HG03045 (cell line): ENCODE measurements at regions not wholly inside any gene's neighbourhood (a gene's known extent, or its start where the extent isn't known, plus 50 kb on each side); places are given as distances from the start of the nearest gene placed in this dataset.
"Not testable (repeated sequence)": the region's sequence is repeated elsewhere in the genome, so short reads cannot be mapped to it uniquely, and the experiment has no call there.

Experiments used
- ATAC-seq: cut with Tn5 transposase; IDR thresholded peaks from one replicate; pipeline ENCODE4 v1.9.1; 2021; ENCODE audit warnings: mild to moderate bottlenecking, moderate library complexity; ENCODE audit not compliant: unreplicated experiment

DNA sequence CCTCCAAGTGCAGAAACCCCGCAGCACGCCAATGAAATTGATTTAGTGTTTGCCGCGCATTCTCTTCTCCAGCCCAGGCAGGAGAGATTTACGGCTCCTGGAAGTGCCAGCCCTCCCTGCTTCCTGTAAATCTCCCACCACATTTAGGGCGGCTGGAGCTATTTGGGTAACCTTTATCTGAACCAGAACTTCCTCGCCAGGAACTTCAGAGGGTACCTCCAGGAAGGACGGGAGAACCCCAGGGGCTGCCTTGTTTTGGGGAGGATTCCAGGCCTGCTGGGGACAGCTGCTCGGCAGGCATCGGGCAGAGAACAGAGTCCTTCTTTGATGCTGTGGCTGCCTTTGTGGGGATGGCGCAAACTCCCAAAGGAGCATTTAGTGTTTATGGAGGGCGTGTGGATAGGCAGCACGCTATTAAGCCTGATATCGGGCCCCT, 122.0 kb upstream of the MYCN start:
- ATAC-seq: no peak

DNA sequence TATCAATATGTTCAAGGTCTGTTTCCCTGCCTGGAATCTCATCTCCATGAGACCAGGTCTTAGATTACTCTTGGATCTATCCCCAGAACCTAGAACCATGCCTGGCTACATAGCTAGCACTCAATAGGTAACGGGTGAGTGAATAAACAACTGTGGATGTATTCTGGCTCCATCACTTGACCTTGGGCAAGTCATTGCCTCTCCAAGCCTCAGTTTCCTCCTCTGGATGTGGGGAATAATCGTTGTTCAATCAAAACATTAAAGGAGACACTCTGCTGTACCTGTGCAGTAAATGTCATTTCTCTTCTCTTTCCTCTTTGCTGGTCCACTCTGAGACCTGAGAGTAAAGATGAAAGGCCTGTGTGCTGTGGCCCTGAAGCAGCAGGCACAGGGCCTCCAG, 121.5 kb upstream of the MYCN start:
- ATAC-seq: no peak

DNA sequence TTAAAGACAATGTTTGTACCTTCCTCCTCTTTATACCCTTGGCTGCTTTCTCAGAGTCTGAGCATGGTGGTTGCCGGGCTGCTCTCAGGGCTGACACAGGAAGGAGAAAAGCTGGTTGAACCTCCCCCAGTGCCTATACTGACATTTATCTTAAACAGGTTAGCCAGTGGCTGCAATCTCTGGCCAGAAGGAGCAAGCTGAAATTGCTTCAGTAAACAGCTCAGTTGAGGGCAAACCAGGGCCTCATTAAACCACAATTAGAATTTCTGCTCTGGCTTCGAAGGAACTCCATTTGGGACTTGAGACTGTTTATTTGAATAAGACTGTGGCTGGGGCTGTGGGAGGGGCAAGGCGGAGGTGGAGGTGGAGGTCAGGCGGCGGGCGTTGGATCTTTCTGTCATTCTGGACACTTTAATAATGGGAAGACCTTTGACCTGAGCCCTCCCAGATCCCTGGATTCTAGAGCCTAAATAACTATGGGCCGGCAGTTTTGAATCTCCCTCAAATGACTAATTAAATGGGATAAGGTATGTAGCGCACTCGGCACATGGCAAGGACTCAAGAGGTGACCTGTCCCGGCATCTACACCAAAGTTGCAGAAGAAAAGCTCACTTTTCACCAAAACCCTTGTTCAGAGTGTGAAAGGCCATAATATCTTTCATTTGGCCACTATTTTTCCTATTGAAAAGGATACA, 120.6 kb upstream of the MYCN start:
- no peak for ATAC-seq

DNA sequence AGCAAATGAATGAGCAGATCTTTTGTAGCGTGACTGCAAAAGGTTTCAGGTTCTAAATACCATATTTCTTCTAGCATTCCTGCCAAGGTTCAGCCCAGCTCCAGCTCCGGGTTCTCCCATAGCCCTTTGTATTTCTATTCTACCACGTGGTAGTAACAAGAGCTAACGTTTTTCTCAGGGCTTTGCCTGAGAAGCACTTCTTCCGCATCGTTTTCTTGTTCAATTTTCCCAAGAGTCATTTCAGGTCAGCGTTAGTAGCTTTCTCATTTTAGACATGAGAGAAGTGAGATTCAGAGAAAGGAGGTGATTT, 120.1 kb upstream of the MYCN start:
- no peak for ATAC-seq

DNA sequence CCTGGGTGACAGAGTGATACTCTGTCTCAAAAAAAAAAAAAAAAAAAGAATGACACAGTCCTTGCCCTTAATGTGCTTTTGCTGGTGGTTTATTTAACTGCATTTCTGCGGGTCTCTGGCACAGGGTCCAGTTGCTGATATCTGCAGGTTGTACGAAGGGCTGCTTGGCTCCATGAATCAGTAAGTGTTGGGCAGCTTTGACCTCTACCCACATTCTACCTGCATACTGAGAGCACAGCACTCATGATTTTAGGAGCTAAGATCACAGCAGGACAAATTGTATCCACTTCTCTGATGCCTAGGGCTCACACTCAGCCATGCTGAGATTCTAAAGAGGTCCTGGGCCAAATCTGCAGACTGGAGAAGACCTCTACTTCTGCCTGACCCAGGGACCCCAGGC, 119.4 kb upstream of the MYCN start:
- ATAC-seq: no peak

DNA sequence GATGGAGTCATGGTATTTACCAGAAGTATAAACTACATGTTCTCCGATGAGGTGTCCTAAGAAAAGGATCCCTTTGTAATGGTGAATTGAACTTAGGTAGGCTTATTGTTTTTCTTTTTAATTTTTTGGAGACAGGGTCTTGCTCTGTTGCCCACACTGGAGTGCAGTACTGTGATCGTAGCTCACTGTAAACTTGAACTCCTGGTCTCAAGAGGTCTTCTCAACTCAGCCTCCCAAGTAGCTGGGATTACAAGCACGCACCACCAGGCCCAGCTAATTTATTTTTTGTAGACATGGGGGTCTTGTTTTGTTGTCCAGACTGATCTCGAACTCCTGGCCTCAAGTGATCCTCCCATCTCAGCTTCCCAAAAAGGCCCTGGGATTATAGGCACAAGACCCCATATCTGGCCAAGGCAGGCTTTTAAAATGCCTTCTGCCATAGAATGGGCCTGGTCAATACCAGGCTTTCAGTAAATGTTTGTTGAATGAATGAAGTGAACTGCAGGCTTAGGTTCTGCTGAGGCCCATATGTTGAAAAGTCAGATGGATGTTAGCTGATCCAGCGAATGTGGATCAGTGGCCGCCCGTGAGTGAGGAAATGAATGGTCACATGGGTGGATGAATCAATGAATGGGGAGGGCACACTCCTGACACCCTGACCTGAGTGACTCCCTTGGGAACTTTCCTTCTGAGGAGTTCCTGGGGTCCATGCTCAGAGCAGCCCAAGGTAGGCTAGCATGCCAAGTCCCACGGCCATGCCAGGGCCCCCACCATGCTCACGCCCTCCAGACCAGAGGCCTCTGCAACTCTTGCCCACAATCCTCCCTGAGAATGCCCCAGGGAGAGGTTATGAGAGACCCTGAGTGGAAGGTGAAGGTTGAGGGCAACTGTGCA, 118.0 kb upstream of the MYCN start:
- no peak for ATAC-seq

DNA sequence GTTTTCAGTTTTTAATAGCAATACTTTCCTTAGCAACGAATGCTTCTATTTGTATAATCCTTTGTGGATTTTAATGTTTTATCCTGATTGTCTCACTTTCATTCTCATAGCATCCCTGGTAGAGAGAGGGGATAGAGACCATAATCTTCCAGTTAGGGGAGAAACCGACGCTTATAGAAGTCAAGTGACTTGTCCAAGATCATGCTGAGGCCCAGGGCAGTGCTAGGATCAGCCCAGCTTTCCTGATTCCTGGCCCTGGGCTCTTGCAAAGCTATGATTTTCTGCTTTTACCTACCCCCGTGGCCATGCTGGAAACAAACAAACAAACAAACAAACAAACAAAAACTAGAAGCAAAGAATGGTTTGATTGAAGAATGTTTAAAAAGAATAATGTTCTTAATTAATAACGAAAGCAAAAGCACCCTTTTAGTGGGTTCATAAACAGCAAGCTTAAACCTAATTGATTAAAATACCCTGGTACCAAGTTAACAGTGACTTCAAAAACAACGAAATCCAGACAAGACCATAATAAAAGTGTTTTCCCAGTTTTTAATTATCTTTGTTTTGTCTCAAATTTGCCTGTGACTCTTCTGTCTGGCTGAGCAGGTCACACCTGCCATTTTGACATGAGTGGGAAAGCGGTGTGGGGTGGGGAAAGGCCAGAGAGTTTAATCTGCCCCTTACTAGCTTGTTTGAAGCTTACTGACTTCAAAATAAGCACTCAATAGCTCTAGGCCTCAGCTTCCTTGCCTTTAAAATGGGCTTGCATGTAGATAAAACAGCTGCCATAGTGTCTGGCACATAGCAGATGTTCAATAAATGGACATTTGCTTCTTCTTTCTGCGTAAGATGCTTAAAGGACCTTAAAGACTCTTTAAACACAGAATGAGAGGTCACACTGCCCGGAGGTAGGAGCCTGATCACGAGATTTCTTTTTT, 116.6 kb upstream of the MYCN start:
- no peak for ATAC-seq

DNA sequence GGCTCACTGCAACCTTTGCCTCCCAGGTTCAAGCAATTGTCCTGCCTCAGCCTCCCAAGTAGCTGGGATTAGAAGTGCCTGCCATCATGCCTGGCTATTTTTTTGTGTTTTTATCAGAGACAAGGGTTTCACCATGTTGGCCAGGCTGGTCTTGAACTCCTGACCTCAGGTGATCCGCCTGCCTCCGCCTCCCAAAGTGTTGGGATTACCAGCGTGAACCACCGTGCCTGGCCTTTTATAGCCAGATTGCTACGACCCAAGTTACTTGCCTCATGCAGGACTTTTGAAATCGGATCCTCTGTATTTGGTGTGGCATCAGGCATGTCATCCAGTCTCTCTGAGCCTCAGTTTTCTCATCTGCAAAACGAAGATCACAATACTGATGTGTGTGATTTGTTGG, 115.9 kb upstream of the MYCN start:
- not testable (repeated sequence) for ATAC-seq

DNA sequence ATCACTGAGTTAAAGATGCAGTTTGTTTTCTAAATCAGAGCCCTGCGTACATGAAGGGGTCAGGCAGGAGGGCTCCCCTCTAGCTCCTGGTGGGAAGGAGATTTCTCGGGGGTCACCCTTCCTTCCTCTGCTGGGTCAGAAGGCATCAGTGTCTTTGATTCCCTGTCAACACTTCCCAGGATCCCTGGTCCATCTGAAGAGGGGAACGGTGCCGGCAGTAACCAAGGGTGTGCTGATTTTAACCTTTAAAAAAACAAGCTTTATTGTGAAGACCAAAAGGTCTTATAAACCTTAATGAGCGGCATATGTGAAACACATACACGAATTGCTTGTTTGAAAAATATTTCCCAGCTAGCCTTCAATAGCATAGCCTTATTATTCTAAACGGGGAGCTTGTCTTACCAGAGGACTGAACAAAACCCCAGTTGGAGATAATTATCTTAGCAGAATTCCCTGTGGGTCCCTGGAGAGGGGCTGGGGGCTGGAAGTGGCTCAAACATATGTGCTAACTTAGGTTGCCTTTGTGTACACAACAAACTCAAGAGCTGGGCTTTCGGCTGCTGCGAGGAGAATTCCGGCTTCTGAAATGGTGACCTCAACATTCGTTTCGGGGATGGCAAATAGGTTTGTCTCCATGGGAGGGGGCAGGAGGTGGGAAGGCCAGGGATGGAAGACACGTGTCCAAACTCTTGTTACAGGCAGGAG, 114.9 kb upstream of the MYCN start:
- no peak for ATAC-seq

DNA sequence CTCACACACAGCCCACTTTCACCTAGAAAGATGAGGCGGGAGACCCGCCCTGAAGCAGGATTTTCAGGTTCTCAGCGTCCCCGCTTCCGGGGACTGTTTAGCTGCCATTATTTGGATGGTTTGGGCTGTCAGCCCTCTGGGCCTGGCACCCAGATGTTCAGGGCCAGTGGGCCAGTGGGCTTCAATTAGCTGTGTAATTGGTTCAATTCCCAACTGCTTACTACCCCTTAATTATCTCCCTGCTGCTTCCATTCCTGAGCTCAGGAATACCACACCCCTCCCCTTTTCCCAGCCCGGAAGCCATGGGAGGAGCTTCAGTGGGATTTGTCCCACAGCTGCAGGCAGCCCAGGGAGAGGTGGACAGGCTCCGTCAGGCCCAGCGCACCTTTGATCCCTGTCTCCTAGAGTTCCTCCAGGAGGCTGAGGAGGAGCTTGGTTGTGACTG, 114.1 kb upstream of the MYCN start:
- no peak for ATAC-seq

DNA sequence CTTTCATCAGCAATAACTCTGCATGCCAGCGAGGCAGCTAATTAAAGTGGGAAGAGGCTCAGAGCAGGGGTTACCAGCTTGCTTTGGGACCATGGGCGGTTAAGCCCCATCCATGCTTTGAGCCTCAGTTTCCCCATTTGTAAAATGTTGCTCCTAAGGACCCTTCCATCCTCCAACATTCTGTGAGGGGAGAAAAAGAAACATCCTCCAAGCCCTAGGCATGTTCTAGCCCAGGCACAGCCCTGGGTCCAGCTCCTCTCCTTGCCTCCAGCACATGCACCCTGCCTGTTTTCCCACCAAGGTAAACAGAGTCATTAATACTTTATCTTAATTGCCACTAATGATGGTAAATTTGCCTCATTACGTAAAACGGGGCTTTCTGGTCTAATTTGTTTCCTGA, 113.3 kb upstream of the MYCN start:
- ATAC-seq: no peak

DNA sequence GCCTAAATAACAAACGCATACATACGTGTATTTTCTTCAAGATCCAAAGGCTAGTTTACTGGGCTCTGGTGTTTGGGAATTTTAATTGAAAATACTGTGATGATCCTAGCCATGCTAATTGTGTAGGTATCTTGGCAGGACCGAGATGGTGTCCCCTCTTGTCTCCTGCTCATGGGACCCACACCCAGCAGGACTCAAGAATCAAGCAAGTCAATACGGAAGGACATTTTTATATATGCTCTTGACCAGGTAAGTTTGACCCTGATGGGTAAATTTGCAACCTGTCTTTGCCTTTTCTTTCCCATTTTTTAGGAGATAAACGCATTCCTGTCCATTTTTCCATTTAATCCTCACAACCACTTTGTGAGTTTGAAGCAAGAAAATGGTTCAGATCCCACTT, 111.8 kb upstream of the MYCN start:
- ATAC-seq: no peak

DNA sequence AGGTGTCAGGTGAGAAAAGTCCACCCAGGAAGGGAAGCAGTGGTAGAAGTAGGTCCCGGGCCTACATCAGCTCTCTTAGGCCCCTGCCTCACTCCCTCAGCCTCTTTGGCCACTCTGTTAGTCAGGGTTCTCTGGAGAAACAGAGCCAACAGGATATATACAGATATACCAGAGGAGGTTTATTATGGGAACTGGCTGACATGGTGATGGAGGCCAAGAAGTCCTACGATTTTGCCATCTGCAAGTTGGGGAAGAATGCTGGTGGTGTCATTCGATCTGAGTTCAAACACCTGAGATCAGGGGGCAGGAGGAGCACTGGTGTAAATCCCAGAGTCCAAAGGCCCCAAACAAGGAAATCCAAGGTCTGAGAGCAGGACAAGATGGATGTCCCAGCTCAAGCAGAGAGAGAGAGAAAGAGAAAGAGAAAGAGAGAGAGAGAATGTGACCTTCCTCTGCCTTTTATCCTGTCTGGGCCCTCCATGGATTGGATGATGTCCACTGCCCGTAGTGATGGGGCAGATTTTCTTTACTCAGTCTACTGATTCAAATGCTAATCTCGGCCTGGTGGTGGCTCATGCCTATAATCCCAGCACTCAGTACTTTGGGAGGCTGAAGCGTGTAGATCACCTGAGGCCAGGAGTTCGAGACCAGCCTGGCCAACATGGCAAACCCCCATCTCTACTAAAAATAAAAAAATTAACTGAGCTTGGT, 111.1 kb upstream of the MYCN start:
- ATAC-seq: no peak

DNA sequence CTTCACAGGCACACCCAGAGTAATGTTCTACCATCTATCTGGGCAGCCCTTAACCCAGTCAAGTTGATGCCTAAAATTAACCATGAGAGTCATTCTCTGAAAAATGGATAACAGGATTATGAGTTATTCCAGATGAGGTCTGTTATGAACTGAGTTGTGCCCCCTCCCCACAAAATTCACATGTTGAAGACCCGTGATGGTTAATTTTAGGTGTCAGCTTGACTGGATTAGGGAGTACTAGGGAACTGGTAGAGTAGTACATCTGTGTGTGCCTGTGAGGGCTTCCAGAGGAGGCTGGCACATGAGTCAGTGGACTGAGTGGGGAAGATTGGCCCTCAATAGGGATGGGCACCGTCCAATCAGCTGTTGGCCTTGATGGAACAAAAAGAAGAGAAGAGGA, 110.4 kb upstream of the MYCN start:
- no peak for ATAC-seq

DNA sequence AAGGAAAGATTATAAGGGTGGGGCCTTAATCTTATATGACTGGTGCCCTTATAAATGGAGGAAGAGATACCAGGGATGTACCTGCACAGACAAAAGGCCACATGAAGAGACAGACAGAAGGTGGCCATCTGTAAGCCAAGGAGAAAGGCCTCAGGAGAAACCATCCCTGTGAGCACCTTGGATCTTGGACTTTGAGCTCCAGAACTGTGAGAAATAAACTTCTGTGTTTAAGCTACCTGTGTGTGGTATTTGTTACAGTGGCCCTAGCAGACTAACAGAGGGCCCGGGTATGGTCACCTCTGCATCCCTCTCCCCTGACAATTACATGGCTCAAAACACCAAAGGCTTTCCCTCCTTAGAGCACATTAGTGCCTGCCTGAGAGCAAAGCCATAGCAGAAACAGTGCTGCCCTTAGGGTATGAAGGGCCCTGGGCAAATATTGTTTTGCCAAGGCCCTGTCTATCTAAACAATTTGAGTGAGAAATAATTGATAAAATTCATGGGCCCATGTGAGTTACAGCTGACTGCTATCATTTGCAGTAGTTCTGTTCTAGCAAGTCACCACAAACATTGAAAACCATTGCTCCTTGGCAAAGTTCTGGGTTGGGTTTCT, 109.3 kb upstream of the MYCN start:
- ATAC-seq: no peak

DNA sequence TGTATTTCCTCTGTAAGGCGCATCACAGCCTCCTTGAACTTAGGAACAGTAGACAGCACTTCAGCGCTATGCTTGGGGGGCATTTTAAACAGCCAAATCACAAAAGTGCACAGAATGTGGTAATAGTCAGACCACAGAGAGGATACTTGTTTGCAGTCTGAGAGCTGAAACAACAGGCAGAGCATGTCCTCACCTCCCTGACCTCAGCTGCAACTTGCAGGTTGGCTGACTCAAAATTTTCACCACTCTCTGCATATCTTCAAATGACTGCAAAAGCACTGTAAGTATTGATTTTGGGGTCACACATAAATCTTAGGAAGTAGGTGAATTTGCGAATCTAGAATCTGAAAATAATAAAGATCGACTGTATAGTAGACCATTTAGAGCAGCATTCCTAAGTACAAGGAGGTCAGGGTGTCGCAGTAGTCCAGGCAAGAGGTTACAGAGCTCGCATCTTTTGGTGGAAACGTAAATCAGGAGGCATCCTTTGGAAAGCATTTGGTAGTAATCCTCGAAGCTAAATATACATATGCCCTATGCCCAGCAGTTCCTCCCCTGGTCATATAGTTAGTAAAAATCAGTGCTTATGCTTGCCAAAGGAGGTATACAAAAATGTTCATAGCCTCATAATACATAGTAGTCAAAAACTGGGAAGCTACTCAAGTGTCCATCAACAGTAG, 108.2 kb upstream of the MYCN start:
- no peak for ATAC-seq

DNA sequence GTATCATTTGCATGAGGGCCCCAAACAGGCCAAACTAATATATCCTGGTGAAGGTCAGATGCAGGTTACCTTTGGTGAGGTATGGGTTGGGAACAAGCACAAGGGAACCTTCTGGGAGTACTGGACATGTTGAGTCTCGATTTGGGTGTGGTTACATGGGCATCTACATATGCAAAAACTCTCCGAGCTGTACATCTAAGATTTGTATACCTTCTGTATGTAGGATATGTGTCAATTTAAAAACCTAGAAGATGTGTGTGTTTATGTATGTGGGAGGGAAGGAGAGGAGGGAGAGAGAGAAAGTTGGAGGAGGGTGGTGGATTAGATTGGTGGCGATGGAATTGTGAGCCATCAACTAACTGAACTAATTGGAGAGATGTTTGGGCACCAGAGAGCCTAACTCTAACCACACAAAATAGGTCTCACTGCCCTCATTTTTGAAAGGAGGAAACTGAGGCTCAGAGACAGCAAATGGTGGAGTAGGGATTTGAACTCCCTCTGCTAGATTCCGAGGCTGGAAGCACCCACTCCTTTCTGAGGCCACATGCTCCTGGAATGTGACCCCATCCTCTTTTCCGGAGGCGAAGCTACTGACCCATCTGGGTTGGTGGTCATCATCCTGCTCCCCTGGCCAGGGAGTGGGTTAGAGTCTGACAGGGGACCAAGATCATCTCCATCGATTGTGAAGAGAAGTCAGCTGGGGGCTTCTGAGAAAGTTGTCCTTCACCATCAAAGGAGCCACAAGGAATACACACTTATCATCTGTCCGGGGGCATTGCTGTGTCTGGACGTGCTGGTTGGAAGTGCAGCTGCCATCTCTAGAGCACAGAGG, 107.3 kb upstream of the MYCN start:
- no peak for ATAC-seq

DNA sequence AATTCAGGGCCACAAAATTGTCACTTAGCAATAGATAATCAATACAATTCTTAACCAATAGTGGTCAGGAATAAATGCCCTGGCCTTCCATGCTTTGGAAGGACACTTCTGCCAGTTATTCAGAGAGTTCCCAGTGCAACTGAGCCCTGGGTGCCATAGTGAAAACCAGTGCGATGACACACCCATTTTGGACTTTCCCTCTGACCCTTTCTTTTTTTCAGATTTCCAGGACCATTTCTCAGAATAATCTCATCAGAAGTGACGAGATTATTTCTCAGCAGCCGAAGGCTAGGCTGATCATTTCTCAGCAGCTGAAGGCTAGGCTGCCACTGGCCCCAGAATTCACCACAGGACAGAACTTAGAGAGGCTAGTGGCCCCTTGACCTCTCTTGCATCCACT, 106.6 kb upstream of the MYCN start:
- no peak for ATAC-seq
